Suprapubic skin (tissue), 4 donors: ENCODE measurements at regions not wholly inside any gene's neighbourhood (a gene's known extent, or its start where the extent isn't known, plus 50 kb on each side); places are given as distances from the start of the nearest gene placed in this dataset.

ENCODE experiments used
- CTCF ChIP-seq, 2 donors: fragments of 200-600 bp in 1 of 2; fragments of 450-650 bp in 1 of 2; sonication (generic) in 1 of 2; IDR thresholded peaks; one replicate each; pipeline ENCODE4 v1.5.1; 2016 to 2019; ENCODE audit warnings: antibody characterized with exemption in 2 of 2, mild to moderate bottlenecking in 1 of 2, moderate library complexity in 1 of 2
- EP300 ChIP-seq: sonication (generic); formaldehyde crosslinking; IDR thresholded peaks from one replicate; pipeline ENCODE4 v1.6.1; 2017; ENCODE audit warnings: antibody characterized with exemption
- POLR2A ChIP-seq, 2 donors: fragments of 450-650 bp; IDR thresholded peaks; one replicate each; pipeline ENCODE4 v1.6.1; 2017; ENCODE audit warnings: antibody characterized with exemption in 2 of 2, mild to moderate bottlenecking in 2 of 2, moderate library complexity in 2 of 2
- POLR2AphosphoS5 ChIP-seq, 3 donors: sonication (generic); formaldehyde crosslinking; IDR thresholded peaks; one replicate each; pipeline ENCODE4 v1.6.1; 2017; ENCODE audit warnings: antibody characterized with exemption in 3 of 3

DNA sequence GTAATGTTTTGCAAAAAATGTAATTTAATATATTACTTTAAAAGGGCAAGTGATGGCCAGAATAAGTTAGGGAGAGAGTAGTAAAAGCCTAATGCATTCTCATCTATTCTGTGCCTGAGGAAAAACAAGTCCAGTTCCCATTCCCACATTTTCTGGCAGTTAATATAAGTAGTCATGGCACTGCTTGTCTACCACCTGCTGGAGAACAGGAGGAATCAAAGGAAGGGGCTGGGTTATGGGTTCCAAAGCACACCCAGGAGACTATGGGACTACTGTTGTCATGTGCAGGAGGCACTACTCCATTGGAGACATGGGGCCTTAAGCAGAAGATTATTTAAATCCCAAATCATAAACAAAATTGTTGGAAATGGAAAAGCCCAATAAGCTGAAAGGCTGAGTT, 2618.6 kb downstream of the ARAP2 start:
- TF ChIP-seq POLR2A (IDR thresholded peaks at IDR 0.05), result no peak
- TF ChIP-seq POLR2AphosphoS5 (IDR thresholded peaks at IDR 0.05), result no peak
- no peak for TF ChIP-seq CTCF (IDR thresholded peaks at IDR 0.05)
- no peak for TF ChIP-seq EP300
